Stimulated activated naive B cell treated with anti-CD40 and anti-IgM and Interleukin-4, amounts not matched to agents 10 μg/mL and 1 μg/mL and 100 μg/mL, for 72 hours (primary cell): ENCODE measurements at regions not wholly inside any gene's neighbourhood (a gene's known extent, or its start where the extent isn't known, plus 50 kb on each side); places are given as distances from the start of the nearest gene placed in this dataset.

Source experiments
- ATAC-seq, 2 donors: fragments of 150-1000 bp; cut with Tn5 transposase; replicated peaks; 2 replicates each; pipeline ENCODE4 v1.10.0; 2021; ENCODE audit warnings: moderate library complexity in 1 of 2
- DNase-seq: peaks from one replicate; pipeline ENCODE4 v3.0.0; 2021
- H3K27ac Mint-ChIP-seq: one replicate; pipeline ENCODE4 v1.8.0; 2022; ENCODE audit warnings: mild to moderate bottlenecking, mixed read lengths
- H3K27me3 Mint-ChIP-seq, 2 donors: one replicate each; pipeline ENCODE4 v1.8.0; 2022; ENCODE audit warnings: mixed read lengths in 2 of 2
- H3K36me3 Mint-ChIP-seq, 2 donors: one replicate each; pipeline ENCODE4 v1.8.0; 2022; ENCODE audit warnings: mixed read lengths in 2 of 2, mild to moderate bottlenecking in 1 of 2
- H3K4me1 Mint-ChIP-seq, 2 donors: one replicate each; pipeline ENCODE4 v1.8.0; 2022; ENCODE audit warnings: mixed read lengths in 2 of 2, mild to moderate bottlenecking in 1 of 2
- H3K4me3 Mint-ChIP-seq, 2 donors: one replicate each; pipeline ENCODE4 v1.8.0; 2022; ENCODE audit warnings: mild to moderate bottlenecking in 2 of 2, mixed read lengths in 2 of 2, moderate library complexity in 1 of 2
- H3K9me3 Mint-ChIP-seq, 2 donors: one replicate each; pipeline ENCODE4 v1.8.0; 2022; ENCODE audit warnings: mixed read lengths in 2 of 2, mild to moderate bottlenecking in 1 of 2

GRCh38 chr17:6204203-6204722 is 134.1 kb downstream of the WSCD1 start:
- ATAC-seq (no peak), DNase-seq (no peak)

GRCh38 chr17:6196355-6196754 is 126.2 kb downstream of the WSCD1 start:
- peaks cover 4 to 20% of the 10 kb centered on the region in 2 donors for H3K27me3 Mint-ChIP-seq
- H3K4me3 Mint-ChIP-seq, result no peak overlapping the region
- no peaks in the 10 kb centered on the region for H3K4me1 Mint-ChIP-seq
- ATAC-seq (no peak), DNase-seq (no peak)
- H3K27ac Mint-ChIP-seq, result no peak overlapping the region
- H3K36me3 Mint-ChIP-seq, result peaks cover 2 to 5% of the 10 kb centered on the region in 2 donors
- H3K9me3 Mint-ChIP-seq, result peaks cover 6 to 9% of the 10 kb centered on the region in 2 donors

More at GRCh38 chr17:6204203-6204722, 134.1 kb downstream of the WSCD1 start:
- H3K36me3 Mint-ChIP-seq, result no peaks in the 10 kb centered on the region
- H3K4me1 Mint-ChIP-seq, result no peaks in the 10 kb centered on the region
- H3K27me3 Mint-ChIP-seq, result peaks cover 16 to 37% of the 10 kb centered on the region in 2 donors
- peaks cover 0 to 3% of the 10 kb centered on the region in 2 donors for H3K9me3 Mint-ChIP-seq
- H3K4me3 Mint-ChIP-seq, result no peak overlapping the region
- H3K27ac Mint-ChIP-seq, result no peak overlapping the region

GRCh38 chr17:6195123-6195522 is 124.9 kb downstream of the WSCD1 start:
- Mint-ChIP-seq H3K4me1 (no peaks in the 10 kb centered on the region), H3K27ac (no peak overlapping the region), H3K4me3 (no peak overlapping the region), H3K27me3 (peaks cover 8 to 13% of the 10 kb centered on the region in 2 donors), H3K36me3 (peaks cover 2 to 5% of the 10 kb centered on the region in 2 donors), H3K9me3 (peaks cover 6 to 8% of the 10 kb centered on the region in 2 donors)
- ATAC-seq, result no peak
- DNase-seq, result no peak

GRCh38 chr17:6191405-6192324 is 121.5 kb downstream of the WSCD1 start:
- H3K27ac Mint-ChIP-seq, result no peak overlapping the region
- peaks cover 2 to 5% of the 10 kb centered on the region in 2 donors for H3K36me3 Mint-ChIP-seq
- peaks cover 6 to 8% of the 10 kb centered on the region in 2 donors for H3K9me3 Mint-ChIP-seq
- DNase-seq (no peak), ATAC-seq (no peak)
- no peak overlapping the region for H3K4me3 Mint-ChIP-seq
- peaks cover 6 to 15% of the 10 kb centered on the region in 2 donors for H3K27me3 Mint-ChIP-seq
- no peaks in the 10 kb centered on the region for H3K4me1 Mint-ChIP-seq

GRCh38 chr17:6187836-6188235 is 117.7 kb downstream of the WSCD1 start:
- Mint-ChIP-seq H3K27me3 (peaks cover 11 to 15% of the 10 kb centered on the region in 2 donors), H3K36me3 (no peaks in the 10 kb centered on the region), H3K27ac (no peak overlapping the region), H3K4me1 (no peaks in the 10 kb centered on the region), H3K4me3 (no peak overlapping the region), H3K9me3 (peaks cover 0 to 5% of the 10 kb centered on the region in 2 donors)
- ATAC-seq (no peak), DNase-seq (no peak)

GRCh38 chr17:6186998-6187397 is 116.8 kb downstream of the WSCD1 start:
- H3K4me3 Mint-ChIP-seq, result no peak overlapping the region

GRCh38 chr17:6184508-6184907 is 114.3 kb downstream of the WSCD1 start:
- no peaks in the 10 kb centered on the region for H3K36me3 Mint-ChIP-seq
- ATAC-seq, result no peak
- H3K9me3 Mint-ChIP-seq, result peaks cover 0 to 8% of the 10 kb centered on the region in 2 donors
- peaks cover 16% of the 10 kb centered on the region in 2 donors for H3K27me3 Mint-ChIP-seq
- no peaks in the 10 kb centered on the region for H3K4me1 Mint-ChIP-seq
- no peak overlapping the region for H3K27ac Mint-ChIP-seq
- no peak overlapping the region for H3K4me3 Mint-ChIP-seq
- DNase-seq, result no peak

More at GRCh38 chr17:6186998-6187397, 116.8 kb downstream of the WSCD1 start:
- Mint-ChIP-seq H3K9me3 (peaks cover 0 to 5% of the 10 kb centered on the region in 2 donors), H3K4me1 (no peaks in the 10 kb centered on the region), H3K27ac (no peak overlapping the region), H3K36me3 (no peaks in the 10 kb centered on the region), H3K27me3 (peaks cover 15 to 16% of the 10 kb centered on the region in 2 donors)
- DNase-seq (no peak), ATAC-seq (no peak)

- Mint-ChIP-seq H3K4me3 (no peak overlapping the region), H3K36me3 (no peaks in the 10 kb centered on the region), H3K4me1 (no peaks in the 10 kb centered on the region), H3K27me3 (peaks cover 16 to 24% of the 10 kb centered on the region in 2 donors), H3K9me3 (peaks cover 0 to 5% of the 10 kb centered on the region in 2 donors), H3K27ac (no peak overlapping the region)
- no peak for ATAC-seq
- DNase-seq, result no peak
Measured at GRCh38 chr17:6179017-6179416, 108.8 kb downstream of the WSCD1 start.

- H3K9me3 Mint-ChIP-seq, result peaks cover 0 to 3% of the 10 kb centered on the region in 2 donors
- H3K36me3 Mint-ChIP-seq, result no peaks in the 10 kb centered on the region
- H3K27me3 Mint-ChIP-seq, result peaks cover 20% of the 10 kb centered on the region in 2 donors
- no peak overlapping the region for H3K4me3 Mint-ChIP-seq
- H3K4me1 Mint-ChIP-seq, result no peaks in the 10 kb centered on the region
- no peak overlapping the region for H3K27ac Mint-ChIP-seq
- DNase-seq (no peak), ATAC-seq (peak in 1 of 2 donors; percentile 16)
Measured at GRCh38 chr17:6177941-6178694, 107.9 kb downstream of the WSCD1 start.
